ENCODE measurements at regions not wholly inside any gene's neighbourhood (a gene's known extent, or its start where the extent isn't known, plus 50 kb on each side); places are given as distances from the start of the nearest gene placed in this dataset.

DNA sequence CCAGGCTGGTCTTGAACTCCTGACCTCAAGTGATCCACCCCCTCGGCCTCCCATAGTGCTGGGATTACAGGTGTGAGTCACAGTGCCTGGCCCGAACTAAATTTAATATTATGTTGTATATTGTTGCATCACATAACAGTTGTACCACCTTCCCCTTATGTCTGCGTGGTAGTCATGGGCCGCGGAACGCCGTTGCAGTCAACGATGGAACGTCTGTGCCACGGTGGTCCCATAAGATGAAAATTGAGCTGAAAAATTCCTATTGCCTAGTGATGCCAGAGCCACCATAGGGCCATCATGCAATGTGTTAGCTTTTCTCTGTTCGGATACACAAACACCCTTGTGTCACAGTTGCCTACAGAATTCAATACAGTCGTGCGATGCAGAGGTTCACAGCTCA, 236.1 kb downstream of the TEX29 start:
- DNase-seq (ENCODE audit: low read depth), result no peak

GRCh38 chr13:111557921-111558699, 237.7 kb downstream of the TEX29 start:
- no peak for DNase-seq (ENCODE audit: low read depth)

DNA sequence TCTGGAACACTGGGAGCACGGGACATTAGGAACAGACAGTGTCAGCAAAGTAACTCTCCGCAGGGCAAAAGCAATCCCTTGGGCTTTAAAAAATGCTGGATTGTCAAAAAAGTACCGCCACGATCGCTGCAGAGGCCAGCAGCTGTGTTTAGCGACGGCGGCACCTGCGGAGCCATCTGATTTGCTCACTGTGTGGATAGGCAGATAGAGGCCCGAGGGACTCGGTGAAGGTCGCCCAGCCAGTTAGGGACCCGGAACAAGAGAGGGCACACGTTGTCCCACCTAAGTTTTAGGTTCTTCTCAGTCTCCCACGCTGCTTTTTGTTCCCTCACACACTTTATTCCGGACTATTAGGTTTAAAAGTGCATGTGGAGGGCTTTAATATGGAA, 238.3 kb downstream of the TEX29 start:
- DNase-seq (ENCODE audit: low read depth), result no peak

DNA sequence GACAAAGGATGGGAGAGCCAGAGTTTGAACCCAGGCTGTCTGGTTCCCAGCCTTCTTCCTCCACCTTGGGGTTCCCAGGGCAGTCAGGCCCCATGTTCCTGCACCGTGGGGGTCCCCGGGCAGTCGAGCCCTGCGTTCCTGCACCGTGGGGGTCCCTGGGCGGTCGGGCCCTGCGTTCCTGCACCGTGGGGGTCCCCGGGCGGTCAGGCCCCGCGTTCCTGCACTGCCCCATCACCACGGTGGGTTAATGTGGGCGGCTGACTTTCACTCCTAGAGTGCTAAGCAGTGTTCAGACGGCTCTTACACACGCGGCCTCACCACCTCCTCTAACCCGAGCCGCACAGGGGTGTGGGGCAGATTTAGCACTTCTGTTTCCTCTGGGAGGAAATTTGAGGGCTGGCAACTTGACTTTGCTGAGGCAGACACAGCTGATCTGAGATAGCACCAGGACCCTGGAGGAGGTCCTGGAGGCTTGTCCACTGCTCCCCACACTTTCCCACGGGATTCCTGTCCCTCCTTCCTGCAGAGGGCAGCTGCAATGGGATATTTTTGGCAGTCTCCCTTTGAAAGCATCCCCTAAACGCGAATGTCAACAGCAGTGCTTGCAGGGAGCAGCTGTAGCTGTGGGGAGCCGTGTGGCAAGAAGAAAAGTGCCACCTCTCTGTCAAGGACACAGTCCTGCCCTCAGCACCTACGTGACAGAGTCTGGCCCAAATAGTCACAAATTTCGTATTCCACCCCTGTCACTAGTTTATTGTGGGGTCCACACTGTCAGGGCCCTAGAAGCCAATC, 239.4 kb downstream of the TEX29 start:
- DNase-seq (ENCODE audit: low read depth), result no peak

GRCh38 chr13:111561091-111561781, 240.8 kb downstream of the TEX29 start:
- no peak for DNase-seq (ENCODE audit: low read depth)

DNA sequence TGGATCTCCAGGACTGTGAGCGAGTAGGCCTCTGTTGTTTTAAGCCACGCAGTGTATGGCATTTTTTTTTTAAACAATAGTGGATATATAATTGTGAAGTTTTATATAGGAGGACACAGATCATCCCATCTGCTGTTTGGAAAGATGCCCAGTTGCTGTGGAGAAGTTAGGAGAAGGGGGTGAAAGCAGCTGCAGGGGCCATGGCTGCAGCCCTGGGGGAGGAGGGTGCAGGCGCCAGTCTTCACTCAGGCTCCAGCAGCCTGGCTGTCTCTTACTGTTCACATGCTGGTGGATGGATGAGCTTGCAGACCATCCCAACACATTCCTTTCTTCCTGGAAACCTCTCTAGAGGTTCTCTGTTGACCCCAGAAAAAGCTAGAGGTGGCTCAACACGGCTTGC, 242.3 kb downstream of the TEX29 start:
- DNase-seq (ENCODE audit: low read depth), result no peak

DNA sequence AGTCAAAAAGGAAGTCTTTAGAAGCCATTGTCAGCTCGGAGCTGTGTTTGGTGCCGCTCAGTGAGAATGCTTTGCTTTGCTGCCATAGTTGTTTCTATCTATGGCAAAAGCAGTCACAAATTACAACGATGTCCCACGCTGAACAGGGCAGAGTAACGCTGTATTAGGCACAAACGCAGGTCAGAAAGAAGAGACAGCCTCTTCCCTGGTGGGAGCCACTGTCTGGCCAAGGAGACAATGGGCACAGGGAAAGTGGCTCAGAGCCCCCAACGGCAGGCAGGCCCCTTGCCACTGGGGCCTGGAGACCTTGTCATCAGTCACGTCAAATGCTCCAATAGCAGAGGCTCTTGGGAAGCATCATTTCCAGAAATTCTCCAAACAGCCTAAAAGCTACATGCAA, 244.2 kb downstream of the TEX29 start:
- DNase-seq (ENCODE audit: low read depth), result no peak

DNA sequence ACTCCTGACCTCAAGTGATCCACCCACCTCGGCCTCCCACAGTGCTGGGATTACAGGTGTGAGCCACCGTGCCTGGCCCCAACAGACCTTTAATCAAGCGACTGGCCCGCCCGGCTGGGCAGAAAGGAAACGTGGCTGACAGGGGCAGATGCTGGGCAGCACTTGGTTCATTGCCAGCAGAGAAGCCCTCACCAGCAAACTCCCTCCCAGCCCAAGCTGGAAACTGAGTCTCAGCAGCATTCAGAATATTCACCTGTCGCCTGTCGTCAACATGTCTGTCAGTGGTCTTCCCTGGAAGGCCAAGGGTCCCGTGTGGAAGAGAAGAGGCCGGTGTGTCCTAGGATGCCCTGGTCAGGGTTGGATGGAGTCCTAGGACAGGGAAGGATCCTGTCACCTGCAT, 245.0 kb downstream of the TEX29 start:
- DNase-seq (ENCODE audit: low read depth), result no peak

DNA sequence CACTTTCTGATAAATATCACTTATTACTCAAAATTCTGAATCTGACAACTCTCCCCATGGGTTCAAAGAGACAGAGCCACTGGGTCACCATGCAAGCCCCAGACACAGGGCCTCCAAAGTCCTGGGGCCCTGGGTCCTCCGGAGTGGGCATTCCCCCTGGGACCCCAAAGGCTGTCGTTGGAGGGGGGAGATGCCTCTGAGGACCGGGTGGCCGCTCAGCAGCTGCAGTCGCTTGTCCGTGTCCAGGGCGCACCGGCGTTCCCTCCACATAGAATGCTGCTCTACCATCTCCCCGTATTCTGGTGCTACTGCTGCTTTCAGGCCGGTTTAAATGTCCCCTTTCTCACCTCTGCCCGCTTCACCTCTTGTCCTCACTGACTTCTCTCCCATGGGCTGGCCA, 246.1 kb downstream of the TEX29 start:
- DNase-seq (ENCODE audit: low read depth), result no peak

DNA sequence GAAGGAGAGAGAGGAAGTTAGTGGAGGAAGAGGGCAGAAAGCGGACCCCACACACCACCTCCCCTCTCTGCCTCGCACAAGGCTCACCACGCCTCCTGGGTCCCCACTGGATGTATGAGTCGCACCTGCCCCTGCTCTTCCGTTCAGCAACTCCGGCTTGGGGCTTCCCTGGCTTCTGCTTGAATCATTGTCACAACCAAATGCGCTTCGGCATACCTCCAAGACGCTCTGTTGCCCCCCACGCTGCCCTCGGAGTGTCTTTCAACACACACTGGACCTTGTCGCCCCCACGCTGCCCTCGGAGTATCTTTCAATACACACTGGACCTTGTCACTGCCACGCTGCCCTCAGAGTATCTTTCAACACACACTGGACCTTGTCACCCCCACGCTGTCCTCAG, 247.2 kb downstream of the TEX29 start:
- no peak for DNase-seq (ENCODE audit: low read depth)

DNA sequence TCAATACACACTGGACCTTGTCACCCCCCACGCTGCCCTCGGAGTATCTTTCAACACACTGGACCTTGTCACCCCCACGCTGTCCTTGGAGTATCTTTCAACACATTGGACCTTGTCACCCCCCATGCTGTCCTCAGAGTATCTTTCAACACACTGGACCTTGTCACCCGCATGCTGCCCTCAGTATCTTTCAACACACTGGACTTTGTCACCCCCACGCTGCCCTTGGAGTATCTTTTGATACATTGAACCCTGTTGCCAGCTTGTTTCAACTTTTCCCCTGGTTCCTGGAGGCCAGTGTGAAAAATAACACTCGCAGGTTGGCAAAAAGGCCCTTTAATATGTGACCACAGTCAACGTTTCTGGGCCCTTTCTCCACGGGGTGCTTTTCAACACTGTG, 247.8 kb downstream of the TEX29 start:
- DNase-seq (ENCODE audit: low read depth), result no peak

- DNase-seq (ENCODE audit: low read depth), result no peak
Observed at GRCh38 chr13:111570911-111571310, 250.5 kb downstream of the TEX29 start.

DNA sequence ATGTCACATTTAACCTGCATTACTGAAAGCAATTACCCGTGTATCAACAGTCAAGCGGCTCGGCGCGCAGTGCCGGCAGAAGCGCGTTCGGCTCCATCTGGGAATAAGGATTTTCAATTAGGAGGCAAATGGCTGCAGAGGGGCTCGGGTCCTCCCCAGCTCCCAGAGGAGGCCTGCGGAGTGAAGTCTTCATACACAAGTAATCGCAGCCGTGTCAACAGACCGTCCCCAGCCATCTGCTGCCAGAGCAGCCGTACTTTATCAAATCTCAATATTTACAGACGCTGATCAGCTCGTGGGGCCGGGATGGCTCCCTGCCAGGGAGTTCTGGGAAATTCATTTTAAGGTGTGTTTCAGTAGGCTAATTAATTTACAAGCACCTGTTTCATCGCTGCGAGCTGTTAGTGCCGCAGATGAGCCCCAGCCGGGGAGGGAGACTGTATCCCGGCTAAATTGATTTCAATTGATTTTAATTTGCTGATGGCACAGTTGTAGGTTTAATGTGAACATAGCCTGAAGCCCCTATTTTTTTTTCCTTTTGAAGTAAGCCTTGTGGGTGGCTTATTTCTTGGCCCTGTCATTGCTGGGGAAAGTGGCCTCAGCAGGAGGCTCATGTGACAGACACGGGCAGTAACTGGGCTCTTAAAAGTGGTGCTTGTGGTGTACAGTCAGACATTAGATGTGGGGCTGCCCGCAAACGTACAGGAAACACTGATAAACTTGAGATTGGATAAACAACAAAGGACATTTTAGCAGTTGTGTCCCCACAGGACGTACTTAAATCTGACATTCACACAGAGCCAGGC, 252.7 kb downstream of the TEX29 start:
- DNase-seq (ENCODE audit: low read depth), result no peak

GRCh38 chr13:111573801-111574200, 253.4 kb downstream of the TEX29 start:
- no peak for DNase-seq (ENCODE audit: low read depth)

DNA sequence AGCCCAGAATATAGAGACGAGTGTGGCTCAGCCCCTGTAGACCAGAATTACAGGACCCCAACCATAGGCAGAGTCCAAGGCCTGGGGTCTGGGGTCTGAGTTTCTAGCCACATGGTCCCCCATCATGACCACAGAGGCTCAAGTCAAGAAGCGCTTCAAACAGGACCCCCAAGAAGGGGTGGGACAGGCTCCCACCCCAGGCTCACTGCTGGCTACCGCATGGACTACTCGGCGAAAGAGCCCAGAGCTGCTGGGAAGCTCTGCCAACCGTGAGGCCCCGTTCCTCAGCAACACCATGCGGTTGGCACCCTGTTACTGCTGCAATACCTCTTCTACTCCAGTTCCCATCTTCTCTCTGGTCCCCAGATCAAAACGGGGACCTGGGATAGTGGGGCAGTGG, 254.8 kb downstream of the TEX29 start:
- DNase-seq (ENCODE audit: low read depth), result no peak

GRCh38 chr13:111575719-111576118, 255.3 kb downstream of the TEX29 start:
- no peak for DNase-seq (ENCODE audit: low read depth)

GRCh38 chr13:111577208-111577828, 256.9 kb downstream of the TEX29 start:
- no peak for DNase-seq (ENCODE audit: low read depth)

DNA sequence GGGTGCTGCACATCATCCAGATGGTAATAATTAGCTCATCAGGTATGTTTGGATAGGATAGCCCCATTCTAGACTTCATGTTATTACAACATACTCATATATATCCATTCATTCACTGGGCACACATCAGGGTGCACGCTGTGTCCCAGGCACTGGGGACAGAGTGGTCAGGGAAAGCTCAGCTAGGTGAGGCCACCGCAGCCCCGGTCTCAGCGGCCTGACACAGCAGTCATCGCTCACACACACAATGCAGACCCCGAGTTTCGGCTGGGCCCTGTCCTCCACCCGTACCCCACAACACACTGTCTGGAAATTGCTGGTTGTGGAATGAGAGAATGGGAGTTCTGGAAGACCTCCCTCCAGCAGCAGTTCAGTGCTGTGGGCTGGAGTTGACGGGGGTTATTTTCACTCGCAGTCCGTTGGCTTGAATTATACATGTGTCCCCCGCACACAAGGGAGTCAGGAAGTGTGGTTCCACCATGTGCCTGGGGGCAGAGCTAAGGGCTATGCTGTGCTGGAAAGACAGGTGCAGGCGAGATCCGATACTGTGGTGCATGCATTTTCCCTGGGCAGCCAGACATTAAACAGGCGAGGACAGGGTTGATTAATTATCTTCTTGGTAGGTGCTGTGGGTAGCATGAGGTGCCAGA, 257.6 kb downstream of the TEX29 start:
- no peak for DNase-seq (ENCODE audit: low read depth)

GRCh38 chr13:111584101-111584672, 263.7 kb downstream of the TEX29 start:
- no peak for DNase-seq (ENCODE audit: low read depth)

DNA sequence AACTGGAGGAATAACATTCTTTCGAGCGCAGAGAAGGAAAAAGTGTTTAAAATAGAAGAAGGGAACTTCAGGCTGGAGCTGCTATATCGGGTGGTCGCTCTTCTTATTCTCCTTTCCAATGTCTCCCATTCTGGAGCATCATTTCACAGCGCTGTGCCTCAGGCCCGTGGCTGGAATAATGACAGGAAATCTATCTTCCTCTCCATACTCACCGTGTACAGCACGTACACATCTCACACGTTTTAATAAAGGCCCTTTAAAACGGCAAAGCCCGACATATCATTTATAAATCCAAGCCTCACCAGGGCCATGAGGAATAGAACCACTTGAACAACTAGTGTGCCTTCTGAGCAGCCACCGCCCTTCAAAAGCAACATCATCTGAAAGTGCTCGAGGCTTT, 264.4 kb downstream of the TEX29 start:
- no peak for DNase-seq (ENCODE audit: low read depth)

DNA sequence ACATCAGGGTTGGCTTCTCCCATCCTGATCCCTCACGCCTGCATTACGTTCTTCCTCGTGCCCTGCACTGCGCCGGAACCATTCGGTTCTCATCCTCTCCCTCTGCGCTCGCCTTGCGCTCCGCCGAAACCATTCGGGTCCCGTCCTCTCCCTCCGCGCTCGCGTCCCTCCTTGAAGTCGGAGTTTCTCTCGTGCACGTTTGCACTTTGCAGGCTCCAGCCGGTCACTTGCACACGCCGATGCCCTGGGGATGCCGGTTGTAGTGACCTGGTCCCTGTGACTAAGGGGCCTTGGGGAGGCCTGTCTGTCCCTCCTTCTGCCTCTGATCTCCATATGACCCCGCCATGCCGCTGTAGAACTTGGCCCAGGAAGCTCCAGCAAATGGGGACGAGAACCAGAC, 265.8 kb downstream of the TEX29 start:
- DNase-seq (ENCODE audit: low read depth), result no peak

Measured in EH (cell line).